GM23338 (cell line): ENCODE measurements at regions not wholly inside any gene's neighbourhood (a gene's known extent, or its start where the extent isn't known, plus 50 kb on each side); places are given as distances from the start of the nearest gene placed in this dataset.

ENCODE experiments used
- POLR2AphosphoS5 ChIP-seq: IDR thresholded peaks from 2 replicates; pipeline ENCODE4 v1.6.1; 2016; ENCODE audit warnings: antibody characterized with exemption, low read depth
- ZNF114 ChIP-seq: fragments of 250-450 bp; sonication (Bioruptor Pico); IDR thresholded peaks from 2 replicates; pipeline ENCODE4 v1.5.0; 2020; ENCODE audit warnings: mild to moderate bottlenecking, moderate library complexity
- TF ChIP-seq, protein P1 (sequence below), 2 experiments: fragments of 200-600 bp in 1 of 2; sonication (generic) in 1 of 2; conservative IDR thresholded peaks; 2 replicates each; pipeline versions ENCODE4 v1.5.1 to v1.6.1; 2016 to 2017; ENCODE audit warnings: antibody characterized with exemption in 2 of 2, low read depth in 2 of 2, mild to moderate bottlenecking in 2 of 2, moderate library complexity in 1 of 2
- TF ChIP-seq, protein P2 (sequence below): IDR thresholded peaks from 2 replicates; pipeline ENCODE4 v1.6.1; 2016; ENCODE audit warnings: antibody characterized with exemption

DNA sequence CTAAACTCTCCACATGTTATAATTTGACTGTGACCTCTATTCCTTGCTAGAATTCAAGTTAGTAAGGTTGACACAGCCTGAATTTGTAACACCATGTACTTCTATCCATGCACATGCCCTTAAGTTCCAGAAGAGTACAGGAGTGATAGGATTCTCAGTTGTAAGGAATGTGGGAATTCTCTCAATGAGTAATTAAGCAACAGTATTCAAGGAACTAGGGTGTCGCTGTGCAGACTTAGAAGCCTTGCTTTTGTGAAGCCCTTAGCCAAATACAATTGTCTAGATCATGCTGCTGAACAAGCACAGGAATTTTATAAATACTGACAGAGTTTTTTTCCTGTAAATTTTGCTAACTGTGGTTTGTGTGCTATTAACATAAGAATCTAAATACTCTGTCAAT is 276.3 kb upstream of the PTBP2 start:
- TF ChIP-seq, protein P1, sequence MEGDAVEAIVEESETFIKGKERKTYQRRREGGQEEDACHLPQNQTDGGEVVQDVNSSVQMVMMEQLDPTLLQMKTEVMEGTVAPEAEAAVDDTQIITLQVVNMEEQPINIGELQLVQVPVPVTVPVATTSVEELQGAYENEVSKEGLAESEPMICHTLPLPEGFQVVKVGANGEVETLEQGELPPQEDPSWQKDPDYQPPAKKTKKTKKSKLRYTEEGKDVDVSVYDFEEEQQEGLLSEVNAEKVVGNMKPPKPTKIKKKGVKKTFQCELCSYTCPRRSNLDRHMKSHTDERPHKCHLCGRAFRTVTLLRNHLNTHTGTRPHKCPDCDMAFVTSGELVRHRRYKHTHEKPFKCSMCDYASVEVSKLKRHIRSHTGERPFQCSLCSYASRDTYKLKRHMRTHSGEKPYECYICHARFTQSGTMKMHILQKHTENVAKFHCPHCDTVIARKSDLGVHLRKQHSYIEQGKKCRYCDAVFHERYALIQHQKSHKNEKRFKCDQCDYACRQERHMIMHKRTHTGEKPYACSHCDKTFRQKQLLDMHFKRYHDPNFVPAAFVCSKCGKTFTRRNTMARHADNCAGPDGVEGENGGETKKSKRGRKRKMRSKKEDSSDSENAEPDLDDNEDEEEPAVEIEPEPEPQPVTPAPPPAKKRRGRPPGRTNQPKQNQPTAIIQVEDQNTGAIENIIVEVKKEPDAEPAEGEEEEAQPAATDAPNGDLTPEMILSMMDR (conservative IDR thresholded peaks at IDR 0.05; ENCODE audit: low read depth in 2 of 2): no peak
- TF ChIP-seq POLR2AphosphoS5 (no peak), ZNF114 (CRISPR knock-in tag) (no peak)
- TF ChIP-seq, protein P2, sequence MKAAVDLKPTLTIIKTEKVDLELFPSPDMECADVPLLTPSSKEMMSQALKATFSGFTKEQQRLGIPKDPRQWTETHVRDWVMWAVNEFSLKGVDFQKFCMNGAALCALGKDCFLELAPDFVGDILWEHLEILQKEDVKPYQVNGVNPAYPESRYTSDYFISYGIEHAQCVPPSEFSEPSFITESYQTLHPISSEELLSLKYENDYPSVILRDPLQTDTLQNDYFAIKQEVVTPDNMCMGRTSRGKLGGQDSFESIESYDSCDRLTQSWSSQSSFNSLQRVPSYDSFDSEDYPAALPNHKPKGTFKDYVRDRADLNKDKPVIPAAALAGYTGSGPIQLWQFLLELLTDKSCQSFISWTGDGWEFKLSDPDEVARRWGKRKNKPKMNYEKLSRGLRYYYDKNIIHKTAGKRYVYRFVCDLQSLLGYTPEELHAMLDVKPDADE: no peak
